GM19324 (cell line): ENCODE measurements at regions not wholly inside any gene's neighbourhood (a gene's known extent, or its start where the extent isn't known, plus 50 kb on each side); places are given as distances from the start of the nearest gene placed in this dataset.

Experiments
- ATAC-seq: cut with Tn5 transposase; IDR thresholded peaks from one replicate; pipeline ENCODE4 v1.9.1; 2021; ENCODE audit warnings: mild to moderate bottlenecking, moderate library complexity; ENCODE audit not compliant: unreplicated experiment, low FRiP score

- no peak for ATAC-seq
Observed at GRCh38 chr2:5839550-5839949, 147.4 kb downstream of the SOX11 start.

GRCh38 chr2:5841126-5841525 lies 148.9 kb downstream of the SOX11 start:
- ATAC-seq = no peak

- ATAC-seq = no peak
Observed at GRCh38 chr2:5842326-5842725, 150.1 kb downstream of the SOX11 start.

DNA sequence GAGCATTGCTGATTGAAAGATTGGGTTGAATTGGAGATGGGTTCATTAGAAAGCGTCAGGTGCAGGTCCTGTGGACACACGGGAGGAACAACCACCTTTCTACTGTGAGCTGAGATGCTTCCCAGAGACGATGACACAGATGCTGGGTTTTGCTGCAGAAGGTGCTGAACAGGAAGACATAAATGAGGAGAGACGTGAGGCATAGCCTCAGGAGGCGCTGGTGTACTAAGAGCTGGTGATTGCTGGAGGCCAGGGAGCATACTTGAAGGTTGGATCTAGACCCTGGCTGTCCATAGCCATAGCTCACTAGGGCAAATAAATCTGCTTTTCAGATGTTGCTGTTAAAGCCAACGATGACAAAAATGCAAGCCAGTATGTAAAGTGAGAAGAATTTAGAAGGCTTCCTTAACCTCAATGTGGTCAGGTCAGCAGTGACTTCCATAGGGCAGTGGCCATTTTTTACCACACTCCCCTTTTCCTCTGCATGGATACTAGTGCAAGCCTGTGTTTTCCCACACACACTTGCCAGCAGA lies 153.7 kb downstream of the SOX11 start:
- ATAC-seq = no peak

- ATAC-seq = no peak
Observed at GRCh38 chr2:5846881-5847280, 154.7 kb downstream of the SOX11 start.

- ATAC-seq = no peak
Observed at GRCh38 chr2:5849562-5849961, 157.4 kb downstream of the SOX11 start.

DNA sequence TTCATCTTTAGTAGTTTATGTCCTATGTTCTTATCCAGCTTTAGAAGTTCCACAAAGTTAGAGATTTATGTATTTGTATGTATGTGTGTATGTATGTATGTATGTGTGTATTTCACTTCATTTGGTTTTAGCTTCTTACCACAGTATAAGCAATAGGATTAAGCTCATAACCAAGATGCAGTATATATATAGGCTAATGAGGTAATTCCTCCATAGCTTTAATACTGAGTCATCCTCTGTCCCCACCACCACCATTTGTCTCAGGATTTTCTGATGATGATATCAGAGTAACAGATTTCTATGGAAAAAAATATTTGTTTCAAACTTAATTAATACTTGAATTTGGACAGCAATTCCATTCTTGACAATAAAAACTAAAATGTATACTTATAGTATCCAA lies 159.2 kb downstream of the SOX11 start:
- ATAC-seq = no peak

- no peak for ATAC-seq
Observed at GRCh38 chr2:5854797-5855196, 162.6 kb downstream of the SOX11 start.

- no peak for ATAC-seq
Observed at GRCh38 chr2:5867056-5867455, 174.9 kb downstream of the SOX11 start.

DNA sequence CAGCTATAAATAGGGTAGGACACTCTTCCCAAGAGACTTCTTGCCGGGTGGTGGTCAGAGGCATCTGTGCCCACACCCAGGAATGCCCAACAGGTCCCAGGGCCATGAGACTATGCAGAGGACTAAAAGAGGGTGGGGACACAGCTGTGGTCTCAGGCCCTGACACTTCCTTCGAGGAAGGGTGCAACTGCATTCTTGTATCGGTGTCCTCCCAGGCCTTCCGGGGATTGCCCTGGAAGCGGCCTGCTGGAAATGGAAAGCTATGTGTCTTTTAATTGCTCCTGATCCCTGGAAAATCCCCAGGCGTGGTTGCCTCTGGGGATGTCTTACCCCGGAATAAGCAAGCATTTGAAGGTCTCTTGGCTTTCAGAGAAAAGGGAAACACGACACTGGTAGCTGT lies 176.7 kb downstream of the SOX11 start:
- no peak for ATAC-seq

DNA sequence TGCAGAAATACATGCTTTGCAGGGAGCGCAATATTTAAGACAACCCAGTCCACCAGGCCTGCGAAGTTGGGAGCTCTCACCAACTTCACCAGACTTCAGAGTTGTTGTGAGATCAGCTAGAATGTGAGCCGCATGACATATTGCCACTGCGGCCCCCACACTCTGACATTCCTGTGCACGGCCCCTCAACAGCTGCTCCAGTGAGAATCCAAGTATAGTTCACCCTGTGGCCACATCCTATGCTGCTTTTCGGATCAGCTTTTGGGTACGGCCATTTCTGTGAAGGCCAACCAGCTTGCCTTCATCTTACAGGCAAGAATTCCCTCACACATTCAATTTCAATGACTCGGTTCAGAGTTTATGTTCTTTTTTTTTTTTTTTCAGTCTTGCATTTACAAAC lies 177.8 kb downstream of the SOX11 start:
- ATAC-seq = no peak

- no peak for ATAC-seq
Observed at GRCh38 chr2:5877360-5877759, 185.2 kb downstream of the SOX11 start.

DNA sequence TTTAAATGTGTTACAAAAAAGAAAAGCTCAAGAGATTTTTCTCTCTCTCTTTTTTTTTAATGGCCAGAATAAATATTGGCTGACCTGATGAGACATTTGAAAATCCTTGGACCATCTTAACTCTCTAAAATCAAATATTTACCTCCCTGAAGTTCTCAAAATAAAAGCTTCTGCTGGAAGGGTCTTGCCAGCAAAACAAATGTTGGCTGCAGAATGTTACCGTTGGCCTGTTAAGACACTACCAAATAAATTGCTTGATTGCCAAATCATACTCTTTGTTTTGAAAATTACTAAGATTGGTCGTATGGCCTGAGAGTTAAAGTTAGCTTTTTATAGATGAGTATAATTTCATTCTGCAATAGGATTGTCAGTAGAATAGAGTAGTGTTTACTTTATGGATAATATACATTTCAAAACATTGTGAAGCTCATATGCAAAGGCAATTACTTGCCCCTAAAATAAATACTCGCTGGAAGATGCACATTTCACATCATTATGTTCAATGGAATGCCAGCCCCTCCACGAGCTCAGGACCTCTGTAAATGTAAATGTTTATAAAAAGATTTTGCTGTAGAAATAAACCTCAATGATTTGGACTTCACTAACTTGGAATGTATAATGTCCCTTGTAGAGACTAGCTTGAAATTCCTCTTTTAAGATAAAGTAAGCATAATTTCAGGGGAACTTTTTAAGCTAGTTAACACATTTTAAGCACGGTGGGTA lies 193.4 kb downstream of the SOX11 start:
- no peak for ATAC-seq

DNA sequence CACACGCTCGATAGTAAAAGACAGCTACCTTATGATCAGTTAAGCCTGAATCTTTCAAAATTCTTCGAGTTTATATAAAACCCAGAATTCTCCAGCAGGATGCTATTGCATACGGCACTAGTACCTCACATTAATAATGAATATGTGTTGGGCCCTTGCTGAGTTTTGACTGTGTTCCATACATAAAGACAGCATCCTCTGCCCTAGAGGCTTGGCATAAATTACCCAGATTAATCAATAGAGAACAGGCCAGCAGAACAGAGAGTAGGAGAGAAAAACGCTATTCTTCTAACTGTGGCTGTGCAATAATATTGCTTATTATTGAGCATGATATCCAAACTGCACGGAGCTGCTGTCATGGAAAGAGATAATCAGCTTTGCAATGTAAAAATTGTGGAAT lies 194.3 kb downstream of the SOX11 start:
- ATAC-seq = no peak

DNA sequence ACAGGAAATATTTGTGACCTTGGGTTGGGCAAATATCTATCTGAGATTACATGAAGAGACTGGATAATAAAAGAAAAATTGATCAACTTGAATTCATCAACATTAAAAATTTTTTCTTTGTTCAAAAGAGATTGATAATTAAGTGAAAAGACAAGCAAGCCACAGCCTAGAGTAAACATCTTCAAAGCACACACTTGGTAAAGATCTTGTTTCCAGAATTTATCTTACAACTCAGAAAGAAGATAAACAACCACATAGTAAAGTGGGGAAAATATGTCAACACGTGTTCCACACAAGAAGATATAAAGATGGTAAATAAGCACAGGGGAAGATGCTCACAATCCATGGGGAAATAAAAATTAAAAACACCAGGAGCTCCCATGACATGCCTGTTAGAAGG lies 195.9 kb downstream of the SOX11 start:
- no peak for ATAC-seq

DNA sequence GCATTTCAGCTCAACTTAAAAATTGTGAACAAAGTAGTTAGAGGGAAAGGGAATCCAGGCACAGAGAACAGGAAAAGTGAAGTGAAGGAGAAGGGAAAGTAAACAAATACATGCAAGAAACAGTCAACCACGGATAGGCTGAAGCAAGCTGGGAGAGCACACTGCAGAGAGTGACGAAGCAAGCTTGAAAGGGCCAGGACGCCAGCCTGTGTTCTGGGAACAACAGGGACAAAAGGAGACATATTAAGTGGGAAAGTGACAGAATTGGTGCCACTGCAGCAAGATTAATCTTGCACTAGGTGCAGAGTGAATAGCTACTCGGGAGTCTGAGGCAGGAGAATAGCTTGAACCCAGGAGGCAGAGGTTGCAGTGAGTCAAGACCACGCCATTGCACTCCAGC lies 197.3 kb downstream of the SOX11 start:
- ATAC-seq = no peak

DNA sequence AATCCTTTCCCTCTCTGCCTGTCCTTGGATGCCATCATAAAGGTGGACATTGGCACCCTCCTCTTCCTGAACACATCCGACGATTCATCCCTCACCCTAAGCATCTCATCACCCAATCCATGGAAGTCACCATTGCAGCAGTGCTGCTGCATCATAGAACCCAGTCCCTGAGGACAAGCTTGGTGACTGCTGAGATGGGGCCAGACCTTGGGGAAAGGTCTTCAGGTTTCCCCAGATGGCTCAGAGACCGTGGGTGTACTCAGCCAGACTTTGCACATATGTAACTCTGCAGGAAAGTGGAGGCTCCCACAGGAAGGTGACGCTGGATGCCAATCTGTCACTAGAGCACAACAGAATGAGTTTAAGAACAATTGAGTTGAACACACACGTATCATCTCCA lies 202.2 kb downstream of the SOX11 start:
- ATAC-seq = no peak

DNA sequence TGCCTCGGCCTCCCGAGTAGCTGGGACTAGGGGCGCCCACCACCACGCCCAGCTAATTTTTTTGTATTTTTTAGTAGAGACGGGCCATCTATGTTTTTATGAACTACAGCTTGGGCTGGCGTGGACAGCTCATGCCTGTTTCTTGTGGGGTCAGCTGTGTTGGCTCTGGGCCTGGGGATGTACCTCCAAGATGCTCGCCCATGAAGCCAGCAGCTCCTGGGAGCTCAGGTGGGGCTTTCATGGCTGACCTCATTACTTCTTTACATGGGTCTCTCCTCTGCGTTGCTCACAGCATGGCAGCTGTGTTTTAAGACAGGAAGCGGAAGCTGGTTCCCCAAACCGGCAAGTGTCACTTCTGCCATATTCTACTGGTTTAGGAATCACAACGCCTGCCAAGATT lies 203.1 kb downstream of the SOX11 start:
- no peak for ATAC-seq

GRCh38 chr2:5897249-5897648 lies 205.1 kb downstream of the SOX11 start:
- ATAC-seq = no peak

GRCh38 chr2:5898667-5899066 lies 206.5 kb downstream of the SOX11 start:
- ATAC-seq = no peak

GRCh38 chr2:5905661-5906060 lies 213.5 kb downstream of the SOX11 start:
- ATAC-seq = no peak

GRCh38 chr2:5908071-5908470 lies 215.9 kb downstream of the SOX11 start:
- no peak for ATAC-seq

- ATAC-seq = no peak
Observed at GRCh38 chr2:5911718-5912117, 219.5 kb downstream of the SOX11 start.
